K562 (cell line): ENCODE measurements at regions not wholly inside any gene's neighbourhood (a gene's known extent, or its start where the extent isn't known, plus 50 kb on each side); places are given as distances from the start of the nearest gene placed in this dataset.

Source experiments
- ATAC-seq: fragments of 200-7000 bp; cut with Tn5 transposase; 3 replicates; pipeline ENCODE4 v1.9.1; 2020; ENCODE audit warnings: moderate library complexity
- BruUV-seq: library from RNA; stranded (reverse); fragments of 400-500 nt; replicated peaks from 2 replicates; lab custom pipeline; 2021; lab: Mats Ljungman, UMichigan
- CTCF ChIA-PET: fragments of 300-600 bp; formaldehyde crosslinking; extraction: SDS; loops from one replicate; lab custom pipeline; 2021; ENCODE audit warnings: low intra/inter-chr PET ratio; lab: Yijun Ruan, JAX
- POLR2A ChIA-PET: fragments of 300-600, 350-650 bp; sonication (Branson Sonifier 250); formaldehyde crosslinking; extraction: SDS; loops from one replicate; lab custom pipeline; 2021; ENCODE audit warnings: antibody characterized with exemption, inconsistent platforms; lab: Yijun Ruan, JAX
- DNase-seq, 4 experiments: peaks; one replicate each; pipeline versions ENCODE4 v3.0.0 to v3.0.0-alpha.2; 2011 to 2018; ENCODE audit warnings: low spot score in 3 of 4, mixed read lengths in 3 of 4; ENCODE audit errors: extremely low read depth in 1 of 4
- FAIRE-seq: peaks from 2 replicates; lab custom pipeline; 2011; peaks lifted over from hg19 to GRCh38; lab: Jason Lieb, UNC
- H2AFZ ChIP-seq: 2 replicates; pipeline ENCODE4 v1.6.0; 2011; ENCODE audit warnings: low read depth, low read length, control low read depth, inconsistent platforms
- H3K27ac ChIP-seq: fragments of 200-600 bp; 3 replicates; pipeline ENCODE4 v1.8.0; 2011; ENCODE audit warnings: low read depth, mild to moderate bottlenecking, control low read depth, inconsistent platforms, low read length, moderate library complexity, mixed read lengths; ENCODE audit errors: extremely low read depth
- H3K27me3 ChIP-seq, 2 experiments: fragments of 300-600 bp in 1 of 2; 2 replicates in 1 of 2; 3 replicates in 1 of 2; pipeline versions ENCODE4 v1.6.0 to v1.8.0; 2011; ENCODE audit warnings: inconsistent platforms in 2 of 2, low read length in 2 of 2, mild to moderate bottlenecking in 1 of 2, mixed read lengths in 1 of 2, moderate library complexity in 1 of 2; ENCODE audit not compliant: control insufficient read depth in 2 of 2, insufficient read depth in 2 of 2
- H3K36me3 ChIP-seq: fragments of 300-600 bp; 3 replicates; pipeline ENCODE4 v1.8.0; 2011; ENCODE audit warnings: mild to moderate bottlenecking, low read length, inconsistent platforms; ENCODE audit not compliant: control insufficient read depth, insufficient read depth
- H3K4me1 ChIP-seq, 2 experiments: fragments of 200-600 bp in 1 of 2; replicated peaks in 1 of 2; 2 replicates in 1 of 2; 3 replicates in 1 of 2; pipeline versions ENCODE4 v1.5.1 to v1.8.0; 2011; ENCODE audit warnings: inconsistent platforms in 2 of 2, low read length in 2 of 2, mild to moderate bottlenecking in 1 of 2, mixed read lengths in 1 of 2, moderate library complexity in 1 of 2; ENCODE audit not compliant: control insufficient read depth in 2 of 2, insufficient read depth in 2 of 2
- H3K4me2 ChIP-seq: 2 replicates; pipeline ENCODE4 v1.6.1; 2011; ENCODE audit warnings: low read length, control low read depth, inconsistent platforms, mixed read lengths; ENCODE audit not compliant: insufficient read depth
- H3K4me3 ChIP-seq: fragments of 200-600 bp; sonication (generic), shearing (Covaris generic); 2 replicates; pipeline ENCODE4 v1.5.1; 2016; ENCODE audit warnings: control low read depth, inconsistent platforms
- H3K79me2 ChIP-seq: fragments of 200-600 bp; 3 replicates; pipeline ENCODE4 v1.8.0; 2011; ENCODE audit warnings: low read length, inconsistent platforms; ENCODE audit not compliant: control insufficient read depth, insufficient read depth
- H3K9ac ChIP-seq, 2 experiments: 2 replicates each; pipeline versions ENCODE4 v1.6.0 to v1.6.1; 2011; ENCODE audit warnings: low read depth in 2 of 2, low read length in 2 of 2, control low read depth in 1 of 2, inconsistent platforms in 1 of 2, mild to moderate bottlenecking in 1 of 2, mixed read lengths in 1 of 2; ENCODE audit not compliant: insufficient read depth in 1 of 2
- H3K9me1 ChIP-seq: one replicate; pipeline ENCODE4 v1.6.0; 2011; ENCODE audit warnings: inconsistent platforms, mild to moderate bottlenecking, low read length, moderate library complexity; ENCODE audit not compliant: control insufficient read depth, insufficient read depth
- H3K9me3 ChIP-seq: replicated peaks from 2 replicates; pipeline ENCODE4 v1.5.1; 2011; ENCODE audit warnings: low read depth, low read length, inconsistent platforms; ENCODE audit not compliant: control insufficient read depth, insufficient read depth
- H4K20me1 ChIP-seq: replicated peaks from 2 replicates; pipeline ENCODE4 v1.6.1; 2011; ENCODE audit warnings: low read length, inconsistent platforms, mixed read lengths; ENCODE audit not compliant: control insufficient read depth, insufficient read depth
- FOXJ3 ChIP-seq: sonication (generic); formaldehyde crosslinking; IDR thresholded peaks from 2 replicates; pipeline ENCODE4 v1.4.0; 2020; ENCODE audit warnings: mild to moderate bottlenecking, missing genetic modification reagents
- HOXB6 ChIP-seq: fragments of 250-450 bp; sonication (Bioruptor Pico); IDR thresholded peaks from 2 replicates; pipeline ENCODE4 v1.5.1; 2022; ENCODE audit warnings: mild to moderate bottlenecking, borderline replicate concordance
- NCOA2 ChIP-seq, 2 experiments: fragments of 450-650 bp; IDR thresholded peaks; 2 replicates each; pipeline ENCODE4 v1.6.1; 2018; ENCODE audit warnings: mild to moderate bottlenecking in 2 of 2, moderate library complexity in 1 of 2; ENCODE audit not compliant: partially characterized antibody in 2 of 2
- WHSC1 ChIP-seq: IDR thresholded peaks from one replicate; pipeline ENCODE4 v1.6.1; 2012; ENCODE audit warnings: low read length, control low read depth, inconsistent platforms
- ZMIZ1 ChIP-seq, 2 experiments: fragments of 150-350 bp in 1 of 2; IDR thresholded peaks; 2 replicates each; pipeline ENCODE4 v1.6.1; 2012 to 2016; ENCODE audit warnings: low read depth in 2 of 2, low read length in 2 of 2, mild to moderate bottlenecking in 1 of 2, moderate library complexity in 1 of 2
- WGBS: fragments of 100-300 bp; shearing (Covaris generic); methylation state at CpG from one replicate; pipeline ENCODE4 v1.1.6; 2016; ENCODE audit warnings: low coverage, mixed read lengths; ENCODE audit not compliant: insufficient coverage; ENCODE audit errors: missing lambda C conversion rate; 5-methylcytosine and 5-hydroxymethylcytosine counted together
- in situ Hi-C: fragments of 300-500 bp; cut with MboI; formaldehyde crosslinking; loops from 4 replicates; pipeline ENCODE4 v1.15.0; 2018; ENCODE audit warnings: inconsistent platforms, mixed read lengths
- intact Hi-C: fragments of 100-400 bp; cut with micrococcal nuclease; formaldehyde crosslinking; loops from 2 replicates; pipeline ENCODE4 v1.14.2; 2022

DNA sequence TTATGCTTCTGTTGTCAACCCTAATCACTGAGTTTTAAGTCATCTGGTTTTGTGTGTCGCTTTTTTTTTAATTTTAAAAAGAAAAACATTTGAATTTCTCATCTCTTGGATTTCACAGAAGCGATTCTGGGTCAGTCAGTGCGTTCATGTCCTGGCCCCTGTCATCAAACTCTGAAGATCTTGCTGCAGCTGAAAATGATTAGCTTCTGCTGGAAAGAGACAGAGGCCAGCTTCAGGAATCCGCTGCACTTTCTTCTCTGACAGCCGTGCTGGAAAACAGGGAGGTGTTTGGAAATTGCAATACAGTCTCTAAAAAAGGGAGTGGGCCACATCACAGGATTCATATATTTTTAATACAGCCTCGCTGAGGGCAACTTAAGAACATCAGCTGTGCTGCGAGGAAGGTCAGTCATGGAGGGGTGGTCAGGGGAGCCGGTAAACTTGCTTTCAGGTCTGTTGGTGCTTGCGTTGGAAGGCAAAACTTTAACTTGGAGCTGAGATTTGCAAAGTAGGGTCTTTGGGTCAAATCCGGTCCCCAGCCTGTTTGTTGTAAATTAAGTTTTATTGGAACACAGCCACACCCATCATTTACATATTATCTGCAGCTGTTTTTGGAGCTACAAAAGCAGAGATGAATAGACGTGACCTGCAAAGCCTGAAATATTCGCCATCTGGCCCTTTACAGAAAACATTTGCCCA lies 190.8 kb downstream of the AACS start:
- Histone ChIP-seq H3K9me1 (no peaks in the 10 kb centered on the region), H2AFZ (no peak overlapping the region), H3K9me3 (no peaks in the 10 kb centered on the region), H3K27ac (no peak overlapping the region), H3K4me2 (no peak overlapping the region), H3K4me1 (no peaks in the 10 kb centered on the region), H3K9ac (no peak overlapping the region), H3K4me3 (no peak overlapping the region), H3K79me2 (no peaks in the 10 kb centered on the region), H3K36me3 (no peaks in the 10 kb centered on the region), H4K20me1 (no peaks in the 10 kb centered on the region), H3K27me3 (peaks cover 7 to 37% of the 10 kb centered on the region in 2 experiments; a peak in 3 of 5 replicates)
- under 1% methylated on average over 12 of the region's 12 CpGs for WGBS
- intact Hi-C loops, result no loop called here
- no TSS peak for BruUV-seq
- ChIA-PET CTCF (no interaction called here), POLR2A (interaction anchor here (1.0 to 1.1 kb wide), 2 partner anchors 15 to 36 kb away, joined by 3 read pairs; no protein-coding TSS in a partner anchor)
- FAIRE-seq (no peak), ATAC-seq (no peak), DNase-seq (no peak)
- in situ Hi-C loops, result no loop called here
- TF ChIP-seq WHSC1, result no peak
- TF ChIP-seq HOXB6 (CRISPR knock-in tag), result no peak
- TF ChIP-seq NCOA2 (IDR thresholded peaks at IDR 0.05; ENCODE audit: partially characterized antibody in 2 of 2), result no peak
- no peak for TF ChIP-seq FOXJ3 (CRISPR knock-in tag)
- no peak for TF ChIP-seq ZMIZ1 (IDR thresholded peaks at IDR 0.05; ENCODE audit: low read depth in 2 of 2, low read length in 2 of 2)
